ENCODE measurements at regions not wholly inside any gene's neighbourhood (a gene's known extent, or its start where the extent isn't known, plus 50 kb on each side); places are given as distances from the start of the nearest gene placed in this dataset.

DNA sequence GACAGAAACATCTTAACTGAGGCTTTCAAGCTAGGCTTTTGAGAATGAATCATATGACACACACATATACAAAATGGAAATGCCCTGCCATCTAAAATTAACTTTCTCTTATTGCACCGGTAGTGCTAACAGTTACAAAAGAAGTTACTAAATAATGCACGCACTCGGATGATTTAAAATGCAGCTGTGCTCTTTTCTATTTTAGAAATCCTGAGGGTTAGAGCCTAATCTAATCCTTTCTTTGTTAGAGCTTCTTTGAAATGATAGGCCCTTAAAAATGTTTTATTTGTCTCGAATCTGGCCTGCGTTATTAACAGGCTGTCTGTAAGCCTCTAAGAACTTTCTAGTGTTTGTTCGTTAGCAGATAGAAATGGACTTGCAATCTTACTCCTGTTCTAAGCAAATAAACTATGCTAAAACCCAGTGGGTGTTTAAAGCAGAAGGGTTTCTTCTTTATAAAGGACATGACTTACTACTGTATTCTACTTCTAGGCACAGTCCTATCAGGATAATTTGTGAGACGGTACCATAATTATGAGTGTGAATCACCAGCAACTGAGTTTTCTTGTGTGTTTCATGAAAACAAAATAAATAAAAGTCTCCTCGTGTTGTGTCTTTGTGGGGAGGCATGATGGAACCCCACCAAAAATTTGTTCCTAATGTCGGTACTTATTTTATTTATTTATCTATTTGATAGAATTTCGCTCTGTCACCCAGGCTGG, 69.2 kb upstream of the MYO10 start:
- no peak for TF ChIP-seq POLR2A (IDR thresholded peaks at IDR 0.05; ENCODE audit: extremely low read depth, insufficient read length)
- TF ChIP-seq, protein P1, sequence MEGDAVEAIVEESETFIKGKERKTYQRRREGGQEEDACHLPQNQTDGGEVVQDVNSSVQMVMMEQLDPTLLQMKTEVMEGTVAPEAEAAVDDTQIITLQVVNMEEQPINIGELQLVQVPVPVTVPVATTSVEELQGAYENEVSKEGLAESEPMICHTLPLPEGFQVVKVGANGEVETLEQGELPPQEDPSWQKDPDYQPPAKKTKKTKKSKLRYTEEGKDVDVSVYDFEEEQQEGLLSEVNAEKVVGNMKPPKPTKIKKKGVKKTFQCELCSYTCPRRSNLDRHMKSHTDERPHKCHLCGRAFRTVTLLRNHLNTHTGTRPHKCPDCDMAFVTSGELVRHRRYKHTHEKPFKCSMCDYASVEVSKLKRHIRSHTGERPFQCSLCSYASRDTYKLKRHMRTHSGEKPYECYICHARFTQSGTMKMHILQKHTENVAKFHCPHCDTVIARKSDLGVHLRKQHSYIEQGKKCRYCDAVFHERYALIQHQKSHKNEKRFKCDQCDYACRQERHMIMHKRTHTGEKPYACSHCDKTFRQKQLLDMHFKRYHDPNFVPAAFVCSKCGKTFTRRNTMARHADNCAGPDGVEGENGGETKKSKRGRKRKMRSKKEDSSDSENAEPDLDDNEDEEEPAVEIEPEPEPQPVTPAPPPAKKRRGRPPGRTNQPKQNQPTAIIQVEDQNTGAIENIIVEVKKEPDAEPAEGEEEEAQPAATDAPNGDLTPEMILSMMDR (IDR thresholded peaks at IDR 0.05; ENCODE audit: low read depth, low read length) = no peak
- TF ChIP-seq, protein P2, sequence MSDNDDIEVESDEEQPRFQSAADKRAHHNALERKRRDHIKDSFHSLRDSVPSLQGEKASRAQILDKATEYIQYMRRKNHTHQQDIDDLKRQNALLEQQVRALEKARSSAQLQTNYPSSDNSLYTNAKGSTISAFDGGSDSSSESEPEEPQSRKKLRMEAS (IDR thresholded peaks at IDR 0.05; ENCODE audit: low read depth, low read length) = no peak

Measured in NB4 (cell line).